Stimulated activated CD4-positive, alpha-beta T cell treated with anti-CD3 and anti-CD28 coated beads, Interleukin-1b, Interleukin-23, amount 100 ng/mL, for 24 hours (primary cell): ENCODE measurements at regions not wholly inside any gene's neighbourhood (a gene's known extent, or its start where the extent isn't known, plus 50 kb on each side); places are given as distances from the start of the nearest gene placed in this dataset.
"Not testable (repeated sequence)": the region's sequence is repeated elsewhere in the genome, so short reads cannot be mapped to it uniquely, and the experiment has no call there.

ENCODE experiments used
- DNase-seq, 4 experiments: peaks; one replicate each; pipeline ENCODE4 v3.0.0-alpha.2; 2020; ENCODE audit warnings: low read depth in 4 of 4, low spot score in 1 of 4

- DNase-seq, result not testable (repeated sequence)
These were observed 318.6 kb downstream of the ADGRD1 start for GRCh38 chr12:131272283-131272814.

DNA sequence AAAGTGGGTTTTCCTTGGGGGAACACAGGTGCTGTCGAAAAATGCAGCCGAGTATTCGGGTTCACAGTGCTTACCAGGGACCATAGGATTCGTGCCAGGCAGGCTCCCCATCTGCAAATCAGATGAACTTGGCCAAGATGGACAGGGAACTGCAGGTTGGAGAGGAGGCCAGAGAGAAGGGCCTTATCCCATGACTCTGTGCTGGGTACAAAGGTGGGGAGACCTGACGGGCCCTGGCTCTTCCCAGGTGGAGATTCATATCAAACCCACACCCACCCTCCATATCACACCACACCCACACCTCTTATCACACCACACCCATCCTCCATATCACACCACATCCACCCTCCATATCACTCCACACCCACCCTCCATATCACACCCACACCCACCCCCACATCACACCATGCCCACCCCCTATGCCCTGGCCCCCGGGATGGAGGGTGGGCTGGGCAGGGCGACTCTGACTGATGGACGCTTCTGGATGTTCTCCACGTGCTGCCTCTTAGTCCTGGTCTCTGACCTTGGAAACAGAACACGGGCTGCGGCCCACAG lies 319.7 kb downstream of the ADGRD1 start:
- DNase-seq, result no peak

DNA sequence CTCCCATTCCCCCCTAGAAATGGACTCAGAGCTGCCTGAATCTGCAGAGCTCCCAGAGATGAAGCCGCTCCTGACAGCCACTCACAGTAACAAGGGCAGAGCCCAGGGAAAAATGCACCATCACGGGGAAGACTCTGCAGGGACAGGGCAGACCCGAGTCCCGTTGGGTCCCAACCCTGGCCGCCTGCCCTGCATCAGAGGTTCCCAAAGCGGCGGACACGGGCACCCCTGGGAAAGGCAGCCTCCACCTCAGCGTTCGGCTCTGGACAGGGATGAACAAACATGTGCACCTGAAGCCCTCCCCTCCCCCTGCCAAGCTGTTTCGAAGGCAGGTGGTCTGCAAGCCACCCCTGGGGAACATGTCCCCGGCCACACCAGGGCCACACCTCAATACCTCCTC lies 320.4 kb downstream of the ADGRD1 start:
- DNase-seq, result no peak

DNA sequence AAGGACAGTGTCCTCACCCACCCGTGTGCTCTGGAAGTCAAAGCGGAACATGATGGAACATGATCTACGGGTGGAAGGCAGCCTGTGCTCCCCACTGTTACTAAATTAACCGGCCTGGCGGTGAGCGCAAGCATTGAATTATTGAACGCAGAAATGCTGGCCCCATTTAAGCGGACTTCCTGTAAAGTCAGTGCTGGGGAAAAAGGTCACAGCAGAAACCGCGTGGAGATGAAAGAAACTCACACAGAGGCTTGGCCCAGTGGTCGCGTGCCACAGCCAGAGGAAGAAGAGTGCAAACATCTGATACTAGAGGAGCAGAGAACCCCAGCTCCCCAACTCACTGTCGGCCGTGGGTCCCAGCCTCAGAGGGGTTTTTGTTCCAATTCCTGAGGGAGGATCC lies 321.2 kb downstream of the ADGRD1 start:
- DNase-seq, result no peak

GRCh38 chr12:131275824-131276223 lies 322.1 kb downstream of the ADGRD1 start:
- no peak for DNase-seq

DNA sequence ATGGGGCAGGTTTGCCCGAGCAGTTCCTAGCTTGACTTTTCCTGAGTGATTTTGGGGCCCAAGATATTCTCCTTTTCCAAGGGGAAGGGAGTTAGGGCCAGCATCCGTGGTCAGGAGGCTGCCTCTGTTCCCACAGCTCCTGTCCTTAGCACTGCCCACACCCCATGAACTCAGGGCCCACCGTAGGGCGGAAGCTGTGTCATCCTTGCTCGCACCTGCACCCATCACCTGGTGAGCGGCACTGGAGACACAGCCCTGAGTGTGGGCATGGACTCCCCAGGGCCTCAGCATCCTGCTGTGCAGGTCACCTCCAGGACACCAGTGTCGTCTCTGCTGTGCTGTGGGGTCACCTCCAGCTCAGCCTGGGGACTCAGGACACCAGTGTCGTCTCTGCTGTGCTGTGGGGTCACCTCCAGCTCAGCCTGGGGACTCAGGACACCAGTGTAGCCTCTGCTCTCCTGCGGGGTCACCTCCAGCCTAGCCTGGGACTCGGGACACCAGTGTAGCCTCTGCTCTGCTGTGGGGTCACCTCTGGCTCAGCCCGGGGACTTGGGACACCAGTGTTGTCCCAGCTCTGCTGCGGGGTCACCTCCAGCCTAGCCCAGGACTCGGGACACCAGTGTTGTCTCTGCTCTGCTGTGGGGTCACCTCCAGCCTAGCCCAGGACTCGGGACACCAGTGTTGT lies 322.9 kb downstream of the ADGRD1 start:
- no peak for DNase-seq

GRCh38 chr12:131277186-131278091 lies 323.7 kb downstream of the ADGRD1 start:
- DNase-seq, result not testable (repeated sequence)

DNA sequence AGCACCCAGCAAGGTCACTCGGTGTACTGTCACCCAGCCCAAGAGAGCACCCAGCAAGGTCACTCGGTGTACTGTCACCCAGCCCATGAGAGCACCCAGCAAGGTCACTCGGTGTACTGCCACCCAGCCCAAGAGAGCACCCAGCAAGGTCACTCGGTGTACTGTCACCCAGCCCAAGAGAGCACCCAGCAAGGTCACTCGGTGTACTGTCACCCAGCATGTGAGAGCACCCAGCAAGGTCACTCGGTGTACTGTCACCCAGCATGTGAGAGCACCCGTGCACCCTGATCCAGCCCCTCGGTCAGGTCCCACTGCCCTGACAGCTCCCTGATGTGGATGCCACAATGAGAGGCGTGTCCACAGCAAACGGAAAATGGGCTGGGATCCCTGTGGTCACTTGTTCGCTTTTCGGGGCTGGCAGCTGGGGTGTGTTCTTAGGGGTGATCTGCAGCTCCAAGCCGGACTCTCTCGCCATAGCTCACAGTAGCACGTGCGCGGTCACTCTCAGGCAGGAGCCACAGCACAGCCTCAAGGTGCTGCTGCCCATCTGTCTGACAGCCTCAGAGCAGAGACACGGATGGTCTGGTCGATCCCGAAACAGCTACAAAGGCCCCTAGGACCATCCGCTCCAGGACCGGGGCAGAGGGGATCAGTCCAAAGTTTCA lies 324.9 kb downstream of the ADGRD1 start:
- not testable (repeated sequence) for DNase-seq

DNA sequence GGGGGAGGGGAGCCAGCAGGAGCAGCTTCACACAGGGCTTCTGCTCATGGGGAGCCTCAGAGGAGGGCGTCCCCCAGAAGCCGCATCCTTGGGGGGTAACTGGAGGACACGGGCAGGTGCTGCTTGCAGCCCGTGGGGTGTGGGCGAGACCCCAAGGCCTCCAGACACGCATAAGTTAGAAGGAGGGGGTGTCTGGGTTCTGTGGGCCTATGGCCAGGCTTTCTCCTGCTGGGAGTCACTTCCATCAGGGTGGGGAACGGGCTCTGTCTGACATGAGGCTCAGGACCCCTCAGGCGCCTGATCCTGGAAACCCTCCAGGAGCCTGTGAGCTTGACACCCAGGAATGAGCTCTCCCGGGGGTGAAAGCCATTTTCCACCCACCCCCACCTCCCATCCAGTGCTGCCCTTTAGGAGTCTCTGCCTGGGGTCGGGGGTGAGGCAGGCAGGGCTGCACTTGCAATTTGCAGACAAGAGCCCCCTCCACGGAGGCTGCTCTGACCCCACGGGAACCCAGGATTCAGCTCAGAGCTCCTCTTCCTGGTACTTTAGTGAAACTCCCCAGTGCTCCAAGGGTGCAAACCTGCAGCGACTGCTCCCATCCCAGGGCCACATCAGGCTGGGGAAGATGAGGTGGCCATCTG lies 325.7 kb downstream of the ADGRD1 start:
- no peak for DNase-seq

DNA sequence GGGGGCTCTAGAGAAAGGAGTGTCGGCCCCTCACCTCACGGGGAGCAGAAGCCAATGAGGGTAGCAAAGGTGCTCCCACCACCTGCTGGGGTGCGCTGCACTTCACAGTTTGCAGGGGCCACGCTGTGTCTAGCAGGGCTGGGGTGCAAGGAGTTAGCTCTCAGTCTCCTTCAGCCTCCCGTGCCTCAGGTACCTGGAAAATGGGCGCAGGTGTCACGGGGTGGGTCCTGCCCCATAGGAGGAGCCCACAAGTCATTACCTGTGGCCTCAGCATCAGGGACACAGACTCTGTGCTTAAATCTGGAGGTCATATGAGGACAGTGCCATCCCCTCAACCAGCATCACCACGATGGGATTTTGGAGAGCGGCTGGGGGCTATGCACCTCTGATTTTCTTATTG lies 326.7 kb downstream of the ADGRD1 start:
- DNase-seq, result no peak

DNA sequence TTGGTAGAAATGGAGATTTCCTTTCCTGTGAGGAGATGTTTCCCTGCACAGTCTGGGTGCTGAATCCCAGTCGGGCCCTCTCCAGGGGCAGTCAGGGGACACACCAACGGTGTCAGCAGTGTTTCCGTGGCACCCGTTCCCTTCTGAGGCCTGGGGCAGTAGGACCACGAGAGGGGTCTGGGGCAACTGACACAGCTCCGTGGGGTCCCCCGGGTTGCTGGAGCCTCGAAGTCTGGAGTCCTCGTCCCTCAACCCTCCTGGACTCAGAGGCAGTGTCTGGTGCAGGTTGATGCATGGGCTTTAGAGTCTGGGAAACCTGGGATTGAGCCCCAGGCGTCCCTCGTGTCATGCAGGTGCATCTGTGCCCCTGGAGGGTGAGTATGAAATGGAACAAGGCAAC lies 327.3 kb downstream of the ADGRD1 start:
- DNase-seq, result no peak

GRCh38 chr12:131282292-131283080 lies 328.8 kb downstream of the ADGRD1 start:
- no peak for DNase-seq

DNA sequence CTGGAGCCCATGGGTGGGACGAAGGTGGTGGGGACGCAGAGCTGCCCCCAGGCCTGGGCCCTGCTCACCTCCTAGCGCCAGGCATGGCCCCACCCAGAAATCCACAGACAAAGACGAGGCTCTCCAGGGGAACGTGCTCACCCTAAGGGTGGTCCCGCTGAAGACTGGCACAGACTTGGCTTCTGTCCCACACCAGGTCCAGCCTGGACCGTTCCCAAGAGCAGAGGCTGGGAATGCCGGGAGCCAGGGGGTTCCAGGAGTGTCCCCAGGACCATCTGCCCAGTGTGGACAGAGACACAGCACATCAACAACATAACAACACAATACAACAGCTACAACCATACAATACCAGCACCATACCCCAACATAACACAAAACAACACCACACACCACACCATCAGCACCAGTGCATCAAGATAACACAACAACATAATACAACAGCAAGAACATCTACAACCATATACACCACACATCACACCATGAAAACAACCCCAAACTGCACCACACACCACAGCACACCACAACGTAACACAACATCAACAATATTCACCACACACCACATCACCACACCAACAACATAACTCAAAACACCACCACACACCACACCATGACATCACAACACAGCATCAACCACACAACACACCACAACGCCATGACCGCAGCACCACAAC lies 329.6 kb downstream of the ADGRD1 start:
- DNase-seq, result no peak

DNA sequence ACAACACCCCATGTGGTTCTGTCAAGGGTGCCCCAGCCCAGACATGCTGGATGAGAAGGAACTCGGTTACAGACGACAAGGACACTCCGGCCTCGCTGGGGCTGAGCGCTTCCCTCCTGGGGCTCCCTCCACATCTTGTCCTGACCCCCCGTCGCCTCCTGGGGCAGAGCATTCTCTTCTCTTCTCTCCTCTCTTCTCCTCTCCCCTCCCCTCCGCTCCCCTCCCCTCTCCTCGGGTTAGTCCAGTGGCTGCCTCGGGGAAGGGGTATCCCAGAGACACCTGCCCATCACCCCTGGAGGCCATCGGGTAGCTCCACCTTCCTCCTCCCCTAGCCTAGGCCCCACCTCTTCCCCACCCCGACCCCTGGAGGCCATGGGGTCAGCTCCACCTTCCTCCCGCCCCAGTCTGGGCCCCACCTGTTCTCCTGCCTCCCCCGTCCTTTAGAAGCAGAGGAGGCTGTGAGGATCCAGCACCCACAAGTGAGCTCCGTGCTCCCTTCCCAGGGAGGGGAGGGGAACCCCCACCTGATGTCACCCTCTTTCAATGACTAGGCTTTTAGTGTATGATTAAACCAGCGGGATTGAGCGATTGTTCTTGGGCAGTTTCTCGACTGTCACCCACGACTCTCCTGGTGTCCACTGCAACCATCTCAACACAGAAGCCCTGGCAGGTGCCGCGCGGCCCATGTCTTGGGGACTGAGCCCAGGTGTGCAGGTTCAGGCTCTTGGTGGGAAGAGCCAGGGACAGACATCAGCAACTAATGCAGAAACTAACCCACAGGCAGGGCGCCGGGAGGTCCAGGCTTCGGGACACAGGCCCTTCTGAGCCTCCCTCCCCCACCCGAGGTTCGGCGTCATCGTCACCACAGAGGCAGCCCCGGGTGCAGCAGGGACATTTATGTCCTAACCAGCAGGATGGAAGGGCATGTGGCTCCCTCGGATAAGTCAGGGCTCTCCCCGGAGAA lies 330.4 kb downstream of the ADGRD1 start:
- DNase-seq, result not testable (repeated sequence)

DNA sequence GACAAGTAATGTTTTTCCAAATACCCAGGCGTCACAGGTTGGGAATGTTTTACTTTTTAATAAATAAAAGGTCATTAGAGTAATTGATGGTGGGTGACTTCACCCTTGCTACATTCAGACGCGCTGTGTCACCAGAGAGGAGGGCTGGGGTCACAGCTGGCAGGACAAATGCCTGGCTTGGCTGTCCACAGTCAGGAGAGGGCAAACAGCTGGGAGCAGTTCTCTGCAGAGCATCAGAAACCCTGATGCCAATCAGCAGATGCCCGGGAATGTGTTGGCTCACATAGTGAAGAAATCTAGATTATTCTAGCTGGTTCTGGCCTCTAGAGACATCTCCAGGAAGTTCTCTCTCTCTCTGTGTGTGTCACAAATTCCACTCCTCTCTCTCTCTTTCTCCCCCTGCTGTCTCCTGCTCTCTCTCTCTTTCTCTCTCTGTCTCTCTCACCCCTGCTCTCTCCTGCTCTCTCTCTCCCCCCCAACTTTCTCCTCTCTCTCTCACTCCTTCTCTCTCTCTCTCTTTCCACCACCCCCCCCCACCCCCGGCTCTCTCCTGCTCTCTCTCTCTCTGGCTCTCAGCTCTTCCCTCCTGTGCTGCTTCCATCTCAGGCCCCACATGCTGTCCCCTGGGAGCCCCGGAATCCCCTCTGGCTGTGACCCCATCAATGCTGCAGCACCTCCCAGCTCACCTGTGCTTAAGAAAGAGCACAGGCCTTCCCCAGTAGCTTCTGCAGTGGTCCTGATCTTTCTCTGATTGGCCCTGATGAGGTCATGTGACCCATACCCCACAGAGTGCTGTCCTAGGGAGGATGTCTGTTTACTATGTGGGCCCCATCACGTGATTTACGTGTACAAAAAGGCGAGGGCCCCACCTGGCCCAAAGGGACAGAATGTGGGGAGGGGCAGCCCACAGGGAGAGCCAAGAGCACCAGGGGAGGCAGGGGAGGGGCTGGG lies 331.5 kb downstream of the ADGRD1 start:
- not testable (repeated sequence) for DNase-seq

DNA sequence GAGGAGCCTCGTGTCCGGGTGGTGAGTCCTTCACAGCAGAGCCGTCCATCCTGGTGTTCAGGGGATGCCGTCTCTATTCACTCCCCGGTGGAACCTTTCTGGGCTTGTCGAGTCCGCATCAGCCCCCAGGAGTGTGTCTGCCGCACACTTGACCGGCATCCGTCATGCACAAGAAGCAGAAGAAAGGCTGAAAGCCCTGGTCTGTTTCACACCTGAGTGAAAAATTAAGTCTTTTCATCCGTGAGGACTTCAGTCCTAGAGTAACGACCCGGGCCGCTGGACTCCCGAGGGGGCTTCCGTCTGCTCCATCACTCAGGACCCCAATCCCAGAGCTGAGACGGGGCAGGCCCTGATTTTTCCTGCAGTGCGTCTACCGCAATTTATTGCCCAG lies 332.2 kb downstream of the ADGRD1 start:
- DNase-seq, result not testable (repeated sequence)

DNA sequence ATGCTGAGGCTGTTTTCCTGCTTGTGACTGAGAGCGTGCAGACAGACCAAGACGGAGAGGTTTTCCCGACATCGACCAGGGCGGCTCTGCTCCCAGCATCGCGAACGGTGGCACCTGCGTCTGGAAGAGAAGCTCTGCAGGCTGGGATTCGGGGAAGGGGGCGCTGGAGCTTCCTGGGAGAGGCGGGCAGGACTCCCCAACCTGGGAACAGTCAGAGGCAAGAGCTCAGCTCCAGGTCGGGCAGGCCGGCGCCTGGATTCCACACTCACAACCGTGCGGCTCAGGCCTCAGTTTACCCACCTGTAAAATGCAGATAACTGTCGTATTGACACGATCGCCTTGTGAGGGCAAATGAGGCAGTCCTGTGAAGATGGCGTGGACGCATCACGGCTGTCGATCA lies 332.6 kb downstream of the ADGRD1 start:
- DNase-seq, result not testable (repeated sequence)
